DND-41 (cell line): ENCODE measurements at regions not wholly inside any gene's neighbourhood (a gene's known extent, or its start where the extent isn't known, plus 50 kb on each side); places are given as distances from the start of the nearest gene placed in this dataset.

Experiments used
- CTCF ChIP-seq: IDR thresholded peaks from 2 replicates; pipeline ENCODE4 v1.5.1; 2012; ENCODE audit warnings: borderline replicate concordance, low read length, moderate library complexity, mild to moderate bottlenecking; ENCODE audit not compliant: poor library complexity, severe bottlenecking; ENCODE audit errors: extremely low read depth
- EZH2 ChIP-seq: IDR thresholded peaks from 3 replicates; pipeline ENCODE4 v1.6.1; 2012; ENCODE audit warnings: borderline replicate concordance, low read depth, mild to moderate bottlenecking, moderate library complexity, low read length, inconsistent platforms; ENCODE audit not compliant: severe bottlenecking

- no peak for TF ChIP-seq CTCF
- no peak for TF ChIP-seq EZH2
Observed at GRCh38 chr3:82807781-82808180, 1046.3 kb upstream of the GBE1 start.
